Lung (tissue), 11 donors: ENCODE measurements at regions not wholly inside any gene's neighbourhood (a gene's known extent, or its start where the extent isn't known, plus 50 kb on each side); places are given as distances from the start of the nearest gene placed in this dataset.

Source experiments
- ATAC-seq: fragments of 200-7000 bp; cut with Tn5 transposase; one replicate; pipeline ENCODE4 v1.9.1; 2020; ENCODE audit warnings: moderate number of reproducible peaks; ENCODE audit not compliant: insufficient read depth, low FRiP score
- DNase-seq, 3 donors: peaks; one replicate each; pipeline ENCODE4 v3.0.0-alpha.2; 2013 to 2017
- H3K27ac ChIP-seq, 2 donors: one replicate each; pipeline ENCODE4 v1.5.1; 2013; ENCODE audit warnings: mild to moderate bottlenecking in 2 of 2, moderate library complexity in 2 of 2, control low read depth in 1 of 2, inconsistent platforms in 1 of 2, low read depth in 1 of 2, low read length in 1 of 2
- H3K27me3 ChIP-seq, 3 donors: one replicate each; pipeline ENCODE4 v1.5.1; 2013; ENCODE audit warnings: low read length in 2 of 3; ENCODE audit not compliant: control insufficient read depth in 3 of 3, insufficient read depth in 3 of 3
- H3K36me3 ChIP-seq, 4 donors: one replicate each; pipeline ENCODE4 v1.5.1; 2013; ENCODE audit warnings: low read length in 4 of 4, mild to moderate bottlenecking in 1 of 4, moderate library complexity in 1 of 4; ENCODE audit not compliant: control insufficient read depth in 4 of 4, insufficient read depth in 4 of 4
- H3K4me1 ChIP-seq, 5 donors: one replicate each; pipeline ENCODE4 v1.5.1; 2013; ENCODE audit warnings: low read length in 5 of 5, mild to moderate bottlenecking in 2 of 5, moderate library complexity in 1 of 5; ENCODE audit not compliant: control insufficient read depth in 5 of 5, insufficient read depth in 5 of 5
- H3K4me3 ChIP-seq: one replicate; pipeline ENCODE4 v1.5.1; 2013; ENCODE audit warnings: mild to moderate bottlenecking, control low read depth, moderate library complexity
- H3K9ac ChIP-seq, 2 donors: one replicate each; pipeline ENCODE4 v1.5.1; 2013; ENCODE audit warnings: low read length in 2 of 2, control low read depth in 1 of 2; ENCODE audit not compliant: insufficient read depth in 1 of 2
- H3K9me3 ChIP-seq, 4 donors: one replicate each; pipeline ENCODE4 v1.5.1; 2013; ENCODE audit warnings: low read length in 3 of 4, mild to moderate bottlenecking in 1 of 4, moderate library complexity in 1 of 4; ENCODE audit not compliant: control insufficient read depth in 4 of 4, insufficient read depth in 3 of 4
- CTCF ChIP-seq: IDR thresholded peaks from 2 replicates; pipeline ENCODE4 v1.5.1; 2012; ENCODE audit warnings: mild to moderate bottlenecking; ENCODE audit errors: control extremely low read depth, extremely low read depth
- whole genome bisulfite sequencing, 2 donors: extraction: QIAGEN DNeasy Blood & Tissue Kit; methylation state at CpG; one replicate each; pipeline ENCODE4 v1.1.7; 2013; 5-methylcytosine and 5-hydroxymethylcytosine counted together
- donor health status: control.
- donor health status: control.
- donor health status: Bipolar disorder and iron deficiency.
- donor health status: healthy.
- donor health status: DM: yes; HTN: yes; CAD: no.

- DNase-seq (no peak), ATAC-seq (no peak)
- no peaks in the 10 kb centered on the region for H3K9me3 ChIP-seq
- no peak overlapping the region for H3K27ac ChIP-seq
- no peaks in the 10 kb centered on the region for H3K27me3 ChIP-seq
- H3K9ac ChIP-seq: no peak overlapping the region
- TF ChIP-seq CTCF: no peak
- 67 to 70% methylated on average over 3 of the region's 3 CpGs for WGBS, 2 donors
- H3K4me1 ChIP-seq: peaks cover 0 to 3% (median 0%) of the 10 kb centered on the region in 5 donors
- no peak overlapping the region for H3K4me3 ChIP-seq
- H3K36me3 ChIP-seq: no peaks in the 10 kb centered on the region
Observed at GRCh38 chr11:96893988-96894387, 504.2 kb downstream of the JRKL start.

GRCh38 chr11:96894587-96894986, 504.8 kb downstream of the JRKL start:
- H3K9me3 ChIP-seq: no peaks in the 10 kb centered on the region
- H3K36me3 ChIP-seq: no peaks in the 10 kb centered on the region
- ATAC-seq (no peak), DNase-seq (no peak)
- no peak overlapping the region for H3K4me3 ChIP-seq
- no peaks in the 10 kb centered on the region for H3K27me3 ChIP-seq
- no peak overlapping the region for H3K27ac ChIP-seq
- no peak overlapping the region for H3K9ac ChIP-seq
- 26 to 49% methylated on average over 1 of the region's 1 CpG for WGBS, 2 donors
- H3K4me1 ChIP-seq: peaks cover 0 to 3% (median 0%) of the 10 kb centered on the region in 5 donors
- TF ChIP-seq CTCF: no peak

- H3K4me1 ChIP-seq: peaks cover 0 to 2% (median 0%) of the 10 kb centered on the region in 5 donors
- DNase-seq: no peak
- no peak for TF ChIP-seq CTCF
- H3K27ac ChIP-seq: no peak overlapping the region
- H3K9ac ChIP-seq: no peak overlapping the region
- WGBS, 2 donors: 82 to 93% methylated on average over 5 of the region's 5 CpGs
- no peaks in the 10 kb centered on the region for H3K27me3 ChIP-seq
- ATAC-seq: no peak
- no peaks in the 10 kb centered on the region for H3K36me3 ChIP-seq
- no peaks in the 10 kb centered on the region for H3K9me3 ChIP-seq
- no peak overlapping the region for H3K4me3 ChIP-seq
Observed at GRCh38 chr11:96899971-96900370, 510.2 kb downstream of the JRKL start.

- no peak overlapping the region for H3K9ac ChIP-seq
- 20 to 34% methylated on average over 2 of the region's 2 CpGs for WGBS, 2 donors
- no peaks in the 10 kb centered on the region for H3K27me3 ChIP-seq
- no peak overlapping the region for H3K27ac ChIP-seq
- no peak overlapping the region for H3K4me3 ChIP-seq
- H3K9me3 ChIP-seq: no peaks in the 10 kb centered on the region
- no peaks in the 10 kb centered on the region for H3K36me3 ChIP-seq
- ATAC-seq (no peak), DNase-seq (peak in 2 of 3 donors; percentile 63 to 65)
- no peak for TF ChIP-seq CTCF
- H3K4me1 ChIP-seq: peaks cover 0 to 11% (median 2%) of the 10 kb centered on the region in 5 donors
Observed at GRCh38 chr11:96905143-96905542, 515.3 kb downstream of the JRKL start.
